Kidney (tissue), 13 donors: ENCODE measurements at regions not wholly inside any gene's neighbourhood (a gene's known extent, or its start where the extent isn't known, plus 50 kb on each side); places are given as distances from the start of the nearest gene placed in this dataset.
A peak's percentile ranks its signal among the peaks of the same experiment; 100 is the strongest.

ENCODE experiments used
- DNase-seq, 5 donors: peaks; one replicate each; pipeline ENCODE4 v3.0.0-alpha.2; 2013 to 2020
- FAIRE-seq: peaks from 2 replicates; lab custom pipeline; 2012; peaks lifted over from hg19 to GRCh38; lab: Jason Lieb, UNC
- H3K27ac ChIP-seq, 2 donors: one replicate each; pipeline ENCODE4 v1.7.0; 2013; ENCODE audit warnings: low read depth in 2 of 2, low read length in 2 of 2, inconsistent platforms in 1 of 2
- H3K27me3 ChIP-seq: one replicate; pipeline ENCODE4 v1.7.1; 2013; ENCODE audit warnings: low read length, inconsistent platforms; ENCODE audit not compliant: control insufficient read depth, insufficient read depth
- H3K36me3 ChIP-seq, 3 donors: one replicate each; pipeline versions ENCODE4 v1.7.0 to v1.7.1; 2013; ENCODE audit warnings: low read length in 3 of 3, control low read depth in 1 of 3, inconsistent platforms in 1 of 3; ENCODE audit not compliant: insufficient read depth in 3 of 3, control insufficient read depth in 2 of 3
- H3K4me1 ChIP-seq, 3 donors: one replicate each; pipeline versions ENCODE4 v1.7.0 to v1.7.1; 2013; ENCODE audit warnings: low read length in 3 of 3, inconsistent platforms in 1 of 3, low read depth in 1 of 3; ENCODE audit not compliant: control insufficient read depth in 2 of 3, insufficient read depth in 2 of 3
- H3K4me3 ChIP-seq, 3 donors: one replicate each; pipeline versions ENCODE4 v1.7.0 to v1.8.1; 2013; ENCODE audit warnings: low read length in 3 of 3, control low read depth in 1 of 3, inconsistent platforms in 1 of 3
- H3K9ac ChIP-seq, 3 donors: one replicate each; pipeline versions ENCODE4 v1.7.0 to v1.7.1; 2013; ENCODE audit warnings: low read length in 3 of 3, control low read depth in 1 of 3, inconsistent platforms in 1 of 3
- H3K9me3 ChIP-seq, 3 donors: one replicate each; pipeline versions ENCODE4 v1.7.0 to v1.7.1; 2013; ENCODE audit warnings: low read length in 3 of 3, control low read depth in 1 of 3, inconsistent platforms in 1 of 3; ENCODE audit not compliant: control insufficient read depth in 2 of 3, insufficient read depth in 1 of 3
- CTCF ChIP-seq: IDR thresholded peaks from 3 replicates; pipeline ENCODE4 v1.5.1; 2012; ENCODE audit warnings: mild to moderate bottlenecking, moderate library complexity, borderline replicate concordance; ENCODE audit not compliant: insufficient read depth; ENCODE audit errors: extremely low read depth
- intact Hi-C: fragments of 100-400 bp; cut with DNase I; formaldehyde crosslinking; loops from one replicate; pipeline ENCODE4 v1.11.1; 2022
- donor health status: control.
- donor health status: control.
- donor health status: control.
- donor health status: control.
- donor health status: control.
- donor health status: DM: yes; HTN: yes; CAD: no.
- donor health status: Normal renal cell carcinoma (clear cell type).

DNA sequence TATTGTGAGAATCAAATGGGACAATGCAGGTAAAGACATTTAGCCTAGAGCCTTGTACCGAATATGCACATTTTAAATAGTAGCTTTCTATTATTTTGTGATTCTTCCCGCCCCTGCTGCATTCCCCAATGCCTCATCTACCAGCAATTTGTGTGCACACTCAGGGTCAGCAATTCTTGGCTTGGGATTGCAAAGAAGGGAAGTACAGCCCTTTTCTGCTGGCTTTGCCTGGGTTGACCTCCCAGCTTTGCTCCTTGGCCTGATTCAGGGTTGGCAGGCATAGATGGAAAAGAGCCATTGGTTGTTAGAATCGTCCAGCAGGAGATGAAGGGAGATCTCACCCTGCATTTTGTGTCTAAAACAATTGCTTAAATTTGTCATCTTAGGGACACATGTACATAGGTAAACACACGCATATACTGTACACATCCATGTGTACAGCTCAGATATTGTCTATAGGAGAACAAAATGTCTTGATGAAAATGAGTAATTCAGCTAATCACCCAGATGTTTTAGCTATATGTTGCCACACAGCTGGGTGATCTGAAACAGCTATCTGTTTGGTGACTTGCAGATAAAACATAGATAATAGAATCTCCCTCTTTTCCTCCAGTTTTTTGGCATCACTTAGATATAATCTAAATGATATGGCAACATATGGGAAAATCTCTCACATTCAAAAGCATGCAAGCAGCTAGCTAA is 340.9 kb upstream of the TBL1XR1 start:
- H3K4me3 ChIP-seq: no peak overlapping the region
- no peaks in the 10 kb centered on the region for H3K27me3 ChIP-seq
- intact Hi-C loops: no loop called here
- no peak overlapping the region for H3K27ac ChIP-seq
- H3K9ac ChIP-seq: no peak overlapping the region
- FAIRE-seq (no peak), DNase-seq (no peak)
- no peaks in the 10 kb centered on the region for H3K36me3 ChIP-seq
- TF ChIP-seq CTCF: no peak
- H3K4me1 ChIP-seq: peaks cover 0 to 13% (median 9%) of the 10 kb centered on the region in 3 donors
- no peaks in the 10 kb centered on the region for H3K9me3 ChIP-seq

GRCh38 chr3:177538750-177539730 is 341.8 kb upstream of the TBL1XR1 start:
- TF ChIP-seq CTCF: no peak
- intact Hi-C loops: no loop called here
- Histone ChIP-seq H3K4me3 (no peak overlapping the region), H3K9ac (no peak overlapping the region), H3K4me1 (peaks cover 0 to 13% (median 9%) of the 10 kb centered on the region in 3 donors), H3K27me3 (no peaks in the 10 kb centered on the region), H3K36me3 (no peaks in the 10 kb centered on the region), H3K9me3 (no peaks in the 10 kb centered on the region), H3K27ac (no peak overlapping the region)
- DNase-seq: peak in 1 of 5 donors; percentile 36
- no peak for FAIRE-seq

GRCh38 chr3:177541541-177541940 is 344.3 kb upstream of the TBL1XR1 start:
- intact Hi-C loops: no loop called here
- no peaks in the 10 kb centered on the region for H3K36me3 ChIP-seq
- no peak overlapping the region for H3K4me3 ChIP-seq
- TF ChIP-seq CTCF: no peak
- no peaks in the 10 kb centered on the region for H3K9me3 ChIP-seq
- FAIRE-seq (no peak), DNase-seq (no peak)
- no peaks in the 10 kb centered on the region for H3K27me3 ChIP-seq
- no peak overlapping the region for H3K9ac ChIP-seq
- H3K4me1 ChIP-seq: peaks cover 0 to 13% (median 9%) of the 10 kb centered on the region in 3 donors
- H3K27ac ChIP-seq: no peak overlapping the region
